GM12878 (cell line): ENCODE measurements at regions not wholly inside any gene's neighbourhood (a gene's known extent, or its start where the extent isn't known, plus 50 kb on each side); places are given as distances from the start of the nearest gene placed in this dataset.

ENCODE experiments used
- ATAC-seq: fragments of 200-7000 bp; cut with Tn5 transposase; 3 replicates; pipeline ENCODE4 v1.9.1; 2020; ENCODE audit warnings: mild to moderate bottlenecking, moderate library complexity
- BruUV-seq: library from RNA; stranded (reverse); fragments of 400-500 nt; replicated peaks from 2 replicates; lab custom pipeline; 2021; lab: Mats Ljungman, UMichigan
- CTCF ChIA-PET: fragments of 300-600 bp; sonication (Branson Sonifier 250); formaldehyde crosslinking; extraction: SDS; loops from one replicate; lab custom pipeline; 2021; ENCODE audit warnings: inconsistent platforms; lab: Yijun Ruan, JAX
- POLR2A ChIA-PET: fragments of 350-600 bp; formaldehyde crosslinking; extraction: SDS; loops from one replicate; lab custom pipeline; 2021; ENCODE audit warnings: inconsistent platforms; lab: Charles Lee
- RAD21 ChIA-PET: fragments of 300-600 bp; sonication (Branson Sonifier 250); formaldehyde crosslinking; loops from one replicate; lab custom pipeline; 2023; ENCODE audit warnings: antibody characterized with exemption; ENCODE audit not compliant: unreplicated experiment; lab: Charles Lee
- SMC1A ChIA-PET: fragments of 300-600 bp; sonication (Branson Sonifier 250); formaldehyde crosslinking; loops from one replicate; lab custom pipeline; 2023; ENCODE audit not compliant: unreplicated experiment, uncharacterized antibody; lab: Charles Lee
- DNase-seq: peaks from one replicate; pipeline ENCODE4 v3.0.0-alpha.2; 2011; ENCODE audit warnings: low read depth, low spot score
- FAIRE-seq: peaks from 3 replicates; lab custom pipeline; 2011; peaks lifted over from hg19 to GRCh38; lab: Jason Lieb, UNC
- H2AFZ ChIP-seq: 2 replicates; pipeline ENCODE4 v1.6.0; 2011; ENCODE audit warnings: low read depth, low read length, control low read depth; ENCODE audit not compliant: control insufficient read depth
- H3K27ac ChIP-seq: 2 replicates; pipeline ENCODE4 v1.5.1; 2011; ENCODE audit warnings: control low read depth; ENCODE audit not compliant: control insufficient read depth, insufficient read depth
- H3K27me3 ChIP-seq, 2 experiments: replicated peaks in 1 of 2; 2 replicates each; pipeline versions ENCODE4 v1.6.0 to v1.6.1; 2011; ENCODE audit warnings: low read length in 1 of 2; ENCODE audit not compliant: control insufficient read depth in 2 of 2, insufficient read depth in 2 of 2
- H3K36me3 ChIP-seq, 2 experiments: 2 replicates each; pipeline ENCODE4 v1.5.1; 2011; ENCODE audit warnings: low read length in 1 of 2; ENCODE audit not compliant: control insufficient read depth in 2 of 2, insufficient read depth in 2 of 2
- H3K4me1 ChIP-seq: 2 replicates; pipeline ENCODE4 v1.6.1; 2011; ENCODE audit warnings: mild to moderate bottlenecking, low read length, moderate library complexity, mixed read lengths; ENCODE audit not compliant: control insufficient read depth, insufficient read depth
- H3K4me2 ChIP-seq: 2 replicates; pipeline ENCODE4 v1.6.0; 2011; ENCODE audit warnings: control low read depth; ENCODE audit not compliant: control insufficient read depth, insufficient read depth
- H3K4me3 ChIP-seq: fragments of 200-600 bp; sonication (generic); 2 replicates; pipeline ENCODE4 v1.5.1; 2016
- H3K79me2 ChIP-seq: 2 replicates; pipeline ENCODE4 v1.6.0; 2011; ENCODE audit warnings: low read length; ENCODE audit not compliant: control insufficient read depth, insufficient read depth
- H3K9ac ChIP-seq: 2 replicates; pipeline ENCODE4 v1.8.0; 2011; ENCODE audit warnings: low read length, control low read depth, mixed read lengths; ENCODE audit not compliant: control insufficient read depth, insufficient read depth
- H3K9me3 ChIP-seq: replicated peaks from 3 replicates; pipeline ENCODE4 v1.5.1; 2011; ENCODE audit warnings: mild to moderate bottlenecking, low read length; ENCODE audit not compliant: control insufficient read depth, insufficient read depth
- H4K20me1 ChIP-seq: 2 replicates; pipeline ENCODE4 v1.6.0; 2011; ENCODE audit not compliant: control insufficient read depth, insufficient read depth
- ASH2L ChIP-seq: fragments of 300-600, 200-600 bp; sonication (generic); IDR thresholded peaks from 2 replicates; pipeline ENCODE4 v1.6.1; 2017; ENCODE audit warnings: low read depth, mild to moderate bottlenecking, borderline replicate concordance
- BACH1 ChIP-seq: fragments of 450-650 bp; IDR thresholded peaks from 2 replicates; pipeline ENCODE4 v1.6.1; 2017; ENCODE audit warnings: mild to moderate bottlenecking, borderline replicate concordance
- CREB1 ChIP-seq: IDR thresholded peaks from 2 replicates; pipeline ENCODE4 v1.6.1; 2012; ENCODE audit warnings: low read depth, mild to moderate bottlenecking, inconsistent platforms
- EP300 ChIP-seq, 2 experiments: fragments of 150-350 bp in 1 of 2; IDR thresholded peaks; 2 replicates each; pipeline ENCODE4 v1.6.1; 2011 to 2012; ENCODE audit warnings: low read depth in 2 of 2, low read length in 2 of 2, borderline replicate concordance in 1 of 2, improper control_type of control experiment in 1 of 2, inconsistent platforms in 1 of 2; ENCODE audit not compliant: control insufficient read depth in 1 of 2
- MAX ChIP-seq: IDR thresholded peaks from 2 replicates; pipeline ENCODE4 v1.6.1; 2012; ENCODE audit warnings: low read depth, low read length, improper control_type of control experiment
- MEF2A ChIP-seq: IDR thresholded peaks from 2 replicates; pipeline ENCODE4 v1.6.1; 2011; ENCODE audit warnings: low read depth, mild to moderate bottlenecking, low read length, moderate library complexity; ENCODE audit not compliant: insufficient read depth
- NBN ChIP-seq: fragments of 450-650 bp; IDR thresholded peaks from 2 replicates; pipeline ENCODE4 v1.6.1; 2016
- NFXL1 ChIP-seq: fragments of 450-650 bp; IDR thresholded peaks from 2 replicates; pipeline ENCODE4 v1.6.1; 2017; ENCODE audit warnings: antibody characterized with exemption, mild to moderate bottlenecking, borderline replicate concordance
- NR2C1 ChIP-seq: fragments of 450-650 bp; IDR thresholded peaks from 2 replicates; pipeline ENCODE4 v1.6.1; 2017; ENCODE audit warnings: antibody characterized with exemption, mild to moderate bottlenecking, moderate library complexity
- SKIL ChIP-seq: fragments of 450-650 bp; IDR thresholded peaks from 2 replicates; pipeline ENCODE4 v1.6.1; 2017; ENCODE audit warnings: mild to moderate bottlenecking, low read depth, inconsistent platforms; ENCODE audit not compliant: poor library complexity, severe bottlenecking
- SMAD1 ChIP-seq: fragments of 450-650 bp; IDR thresholded peaks from 2 replicates; pipeline ENCODE4 v1.6.1; 2018; ENCODE audit warnings: mild to moderate bottlenecking, low read depth; ENCODE audit not compliant: partially characterized antibody
- ZBED1 ChIP-seq: IDR thresholded peaks from 2 replicates; pipeline ENCODE4 v1.6.1; 2016; ENCODE audit warnings: borderline replicate concordance
- WGBS: methylation state at CpG from one replicate; pipeline ENCODE4 v1.1.6; 2016; ENCODE audit warnings: low lambda C conversion rate; ENCODE audit not compliant: insufficient replicate concordance, insufficient coverage; ENCODE audit errors: missing lambda C conversion rate; 5-methylcytosine and 5-hydroxymethylcytosine counted together
- in situ Hi-C: fragments of 300-500 bp; cut with MboI; formaldehyde crosslinking; loops from 9 replicates; pipeline ENCODE4 v1.14.3; 2018; ENCODE audit warnings: mixed read lengths
- intact Hi-C: fragments of 100-400 bp; cut with micrococcal nuclease; formaldehyde crosslinking; loops from one replicate; pipeline ENCODE4 v1.14.2; 2022; ENCODE audit not compliant: unreplicated experiment

GRCh38 chr3:22045882-22046281 is 294.9 kb upstream of the ZNF385D start:
- H3K9me3 ChIP-seq: no peaks in the 10 kb centered on the region
- no peak for DNase-seq
- H3K36me3 ChIP-seq: no peaks in the 10 kb centered on the region
- CTCF ChIA-PET: no interaction called here
- in situ Hi-C loops: no loop called here
- no peak overlapping the region for H3K4me2 ChIP-seq
- BruUV-seq: no TSS peak
- H3K4me1 ChIP-seq: no peaks in the 10 kb centered on the region
- TF ChIP-seq BACH1 (no peak), EP300 (IDR thresholded peaks at IDR 0.05; ENCODE audit: borderline replicate concordance in 1 of 2, control insufficient read depth in 1 of 2, low read depth in 2 of 2, low read length in 2 of 2) (no peak), SMAD1 (no peak), ZBED1 (no peak), NR2C1 (no peak), NFXL1 (no peak), MEF2A (no peak), MAX (no peak), SKIL (no peak), NBN (no peak), ASH2L (no peak), CREB1 (no peak)
- TF ChIP-seq, all 136 proteins: peak for 0
- H3K27me3 ChIP-seq: no peaks in the 10 kb centered on the region
- no peak overlapping the region for H2AFZ ChIP-seq
- H3K27ac ChIP-seq: no peak overlapping the region
- H3K4me3 ChIP-seq: no peak overlapping the region
- ATAC-seq: no peak
- H3K9ac ChIP-seq: no peak overlapping the region
- H3K79me2 ChIP-seq: no peaks in the 10 kb centered on the region
- H4K20me1 ChIP-seq: no peaks in the 10 kb centered on the region
- SMC1A ChIA-PET: no interaction called here
- RAD21 ChIA-PET: no interaction called here
- intact Hi-C loops: no loop called here
- POLR2A ChIA-PET: no interaction called here
- no peak for FAIRE-seq
- 37% methylated on average over 1 of the region's 1 CpG for WGBS
